ENCODE measurements at regions not wholly inside any gene's neighbourhood (a gene's known extent, or its start where the extent isn't known, plus 50 kb on each side); places are given as distances from the start of the nearest gene placed in this dataset.

- H3K9me3 ChIP-seq (ENCODE audit: insufficient read depth, low read length): no peaks in the 10 kb centered on the region
Measured at GRCh38 chrX:100120956-100121355, 289.1 kb downstream of the PCDH19 start.

GRCh38 chrX:100098660-100099375 lies 311.3 kb downstream of the PCDH19 start:
- no peak overlapping the region for H3K4me3 ChIP-seq (ENCODE audit: low read length)
- H3K9me3 ChIP-seq (ENCODE audit: insufficient read depth, low read length): no peaks in the 10 kb centered on the region
- no peaks in the 10 kb centered on the region for H3K36me3 ChIP-seq (replicated peaks; ENCODE audit: low read depth, low read length)
- no peak overlapping the region for H2AFZ ChIP-seq (ENCODE audit: low read depth, low read length)
- no peaks in the 10 kb centered on the region for H3K27me3 ChIP-seq (ENCODE audit: low read depth, low read length)
- no peak overlapping the region for H3K4me2 ChIP-seq (ENCODE audit: low read length)
- no peak overlapping the region for H3K9ac ChIP-seq (ENCODE audit: low read length)
- no peak overlapping the region for H3K27ac ChIP-seq (ENCODE audit: low read length)
- H3K79me2 ChIP-seq (ENCODE audit: low read length): no peaks in the 10 kb centered on the region
- TF ChIP-seq CTCF (IDR thresholded peaks at IDR 0.05; ENCODE audit: low read depth, low read length) (no peak), EZH2phosphoT487 (IDR thresholded peaks at IDR 0.05; ENCODE audit: low read depth) (no peak)
- no peaks in the 10 kb centered on the region for H3K4me1 ChIP-seq (ENCODE audit: low read length)
- no peaks in the 10 kb centered on the region for H4K20me1 ChIP-seq (ENCODE audit: insufficient read depth, low read length)

More at GRCh38 chrX:100120956-100121355, 289.1 kb downstream of the PCDH19 start:
- Histone ChIP-seq H3K27ac (ENCODE audit: low read length) (no peak overlapping the region), H4K20me1 (ENCODE audit: insufficient read depth, low read length) (no peaks in the 10 kb centered on the region), H3K9ac (ENCODE audit: low read length) (no peak overlapping the region), H3K4me2 (ENCODE audit: low read length) (no peak overlapping the region), H3K4me3 (ENCODE audit: low read length) (no peak overlapping the region), H3K36me3 (replicated peaks; ENCODE audit: low read depth, low read length) (no peaks in the 10 kb centered on the region), H3K79me2 (ENCODE audit: low read length) (no peaks in the 10 kb centered on the region), H3K27me3 (ENCODE audit: low read depth, low read length) (no peaks in the 10 kb centered on the region), H3K4me1 (ENCODE audit: low read length) (no peaks in the 10 kb centered on the region; the same call in 1 of the 2 replicates), H2AFZ (ENCODE audit: low read depth, low read length) (no peak overlapping the region)
- TF ChIP-seq CTCF (IDR thresholded peaks at IDR 0.05; ENCODE audit: low read depth, low read length): no peak
- no peak for TF ChIP-seq EZH2phosphoT487 (IDR thresholded peaks at IDR 0.05; ENCODE audit: low read depth)

GRCh38 chrX:100090931-100091330 lies 319.1 kb downstream of the PCDH19 start:
- H3K79me2 ChIP-seq (ENCODE audit: low read length): no peaks in the 10 kb centered on the region
- H3K9ac ChIP-seq (ENCODE audit: low read length): no peak overlapping the region
- no peaks in the 10 kb centered on the region for H3K9me3 ChIP-seq (ENCODE audit: insufficient read depth, low read length)
- no peaks in the 10 kb centered on the region for H3K36me3 ChIP-seq (replicated peaks; ENCODE audit: low read depth, low read length)
- H3K4me3 ChIP-seq (ENCODE audit: low read length): no peak overlapping the region
- no peak overlapping the region for H2AFZ ChIP-seq (ENCODE audit: low read depth, low read length)
- no peak overlapping the region for H3K4me2 ChIP-seq (ENCODE audit: low read length)
- H3K27me3 ChIP-seq (ENCODE audit: low read depth, low read length): no peaks in the 10 kb centered on the region
- H3K27ac ChIP-seq (ENCODE audit: low read length): no peak overlapping the region
- no peaks in the 10 kb centered on the region for H4K20me1 ChIP-seq (ENCODE audit: insufficient read depth, low read length)
- H3K4me1 ChIP-seq (ENCODE audit: low read length): no peaks in the 10 kb centered on the region
- TF ChIP-seq EZH2phosphoT487 (IDR thresholded peaks at IDR 0.05; ENCODE audit: low read depth): no peak
- no peak for TF ChIP-seq CTCF (IDR thresholded peaks at IDR 0.05; ENCODE audit: low read depth, low read length)

- H3K27ac ChIP-seq (ENCODE audit: low read length): no peak overlapping the region
- H3K27me3 ChIP-seq (ENCODE audit: low read depth, low read length): no peaks in the 10 kb centered on the region
- H3K36me3 ChIP-seq (replicated peaks; ENCODE audit: low read depth, low read length): no peaks in the 10 kb centered on the region
- no peak overlapping the region for H3K4me3 ChIP-seq (ENCODE audit: low read length)
- TF ChIP-seq EZH2phosphoT487 (IDR thresholded peaks at IDR 0.05; ENCODE audit: low read depth) (no peak), CTCF (IDR thresholded peaks at IDR 0.05; ENCODE audit: low read depth, low read length) (no peak)
- no peak overlapping the region for H3K9ac ChIP-seq (ENCODE audit: low read length)
- H3K79me2 ChIP-seq (ENCODE audit: low read length): no peaks in the 10 kb centered on the region
- no peak overlapping the region for H2AFZ ChIP-seq (ENCODE audit: low read depth, low read length)
- H3K4me2 ChIP-seq (ENCODE audit: low read length): no peak overlapping the region
- no peaks in the 10 kb centered on the region for H4K20me1 ChIP-seq (ENCODE audit: insufficient read depth, low read length)
- no peaks in the 10 kb centered on the region for H3K9me3 ChIP-seq (ENCODE audit: insufficient read depth, low read length)
- H3K4me1 ChIP-seq (ENCODE audit: low read length): no peaks in the 10 kb centered on the region
Measured at GRCh38 chrX:100089724-100090123, 320.3 kb downstream of the PCDH19 start.

Data from OCI-LY3 (cell line).